ENCODE measurements at regions not wholly inside any gene's neighbourhood (a gene's known extent, or its start where the extent isn't known, plus 50 kb on each side); places are given as distances from the start of the nearest gene placed in this dataset.

DNA sequence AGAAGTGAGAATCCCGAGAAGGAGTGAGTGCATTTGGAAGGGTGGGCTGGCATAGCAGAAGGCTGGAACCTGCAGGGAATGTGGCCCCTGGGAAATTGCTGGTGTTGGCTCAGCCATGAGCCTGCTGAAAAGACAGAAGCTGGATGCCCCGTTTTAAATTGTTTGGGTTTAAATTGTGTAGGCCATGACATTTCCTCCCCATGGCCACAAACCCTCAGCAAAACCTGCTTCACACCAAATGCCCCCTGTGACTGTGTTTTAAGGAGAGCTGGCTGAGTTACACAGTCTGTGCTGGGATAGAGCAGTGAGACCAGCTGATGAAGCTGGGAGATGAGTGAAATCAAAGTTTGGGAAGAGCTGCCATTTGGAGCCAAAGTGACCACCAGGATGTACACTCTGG is 216.3 kb upstream of the RGMA start (continued):
- TF ChIP-seq, protein P1, sequence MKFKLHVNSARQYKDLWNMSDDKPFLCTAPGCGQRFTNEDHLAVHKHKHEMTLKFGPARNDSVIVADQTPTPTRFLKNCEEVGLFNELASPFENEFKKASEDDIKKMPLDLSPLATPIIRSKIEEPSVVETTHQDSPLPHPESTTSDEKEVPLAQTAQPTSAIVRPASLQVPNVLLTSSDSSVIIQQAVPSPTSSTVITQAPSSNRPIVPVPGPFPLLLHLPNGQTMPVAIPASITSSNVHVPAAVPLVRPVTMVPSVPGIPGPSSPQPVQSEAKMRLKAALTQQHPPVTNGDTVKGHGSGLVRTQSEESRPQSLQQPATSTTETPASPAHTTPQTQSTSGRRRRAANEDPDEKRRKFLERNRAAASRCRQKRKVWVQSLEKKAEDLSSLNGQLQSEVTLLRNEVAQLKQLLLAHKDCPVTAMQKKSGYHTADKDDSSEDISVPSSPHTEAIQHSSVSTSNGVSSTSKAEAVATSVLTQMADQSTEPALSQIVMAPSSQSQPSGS (IDR thresholded peaks at IDR 0.05; ENCODE audit: low read length) = no peak
- TF ChIP-seq, protein P2, sequence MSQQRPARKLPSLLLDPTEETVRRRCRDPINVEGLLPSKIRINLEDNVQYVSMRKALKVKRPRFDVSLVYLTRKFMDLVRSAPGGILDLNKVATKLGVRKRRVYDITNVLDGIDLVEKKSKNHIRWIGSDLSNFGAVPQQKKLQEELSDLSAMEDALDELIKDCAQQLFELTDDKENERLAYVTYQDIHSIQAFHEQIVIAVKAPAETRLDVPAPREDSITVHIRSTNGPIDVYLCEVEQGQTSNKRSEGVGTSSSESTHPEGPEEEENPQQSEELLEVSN (IDR thresholded peaks at IDR 0.05) = no peak

Data from H1 (cell line).